Central memory CD8-positive, alpha-beta T cell (primary cell): ENCODE measurements at regions not wholly inside any gene's neighbourhood (a gene's known extent, or its start where the extent isn't known, plus 50 kb on each side); places are given as distances from the start of the nearest gene placed in this dataset.
"Not testable (repeated sequence)": the region's sequence is repeated elsewhere in the genome, so short reads cannot be mapped to it uniquely, and the experiment has no call there.

Source experiments
- ATAC-seq: fragments of 150-1000 bp; cut with Tn5 transposase; replicated peaks from 2 replicates; pipeline ENCODE4 v1.10.0; 2022; ENCODE audit warnings: mild to moderate bottlenecking, moderate FRiP score, moderate number of reproducible peaks; ENCODE audit not compliant: poor library complexity, severe bottlenecking; ENCODE audit errors: extremely low read depth
- DNase-seq, 2 donors: peaks; one replicate each; pipeline ENCODE4 v3.0.0; 2021; ENCODE audit warnings: low spot score in 2 of 2
- H3K27ac Mint-ChIP-seq: one replicate; pipeline ENCODE4 v1.8.0; 2022; ENCODE audit warnings: low read depth, mild to moderate bottlenecking, moderate library complexity, mixed read lengths
- H3K27me3 Mint-ChIP-seq: one replicate; pipeline ENCODE4 v1.8.0; 2022; ENCODE audit warnings: mixed read lengths
- H3K36me3 Mint-ChIP-seq: one replicate; pipeline ENCODE4 v1.8.0; 2022; ENCODE audit warnings: mild to moderate bottlenecking, moderate library complexity, mixed read lengths; ENCODE audit not compliant: insufficient read depth
- H3K4me1 Mint-ChIP-seq: one replicate; pipeline ENCODE4 v1.8.0; 2022; ENCODE audit warnings: mixed read lengths
- H3K4me3 Mint-ChIP-seq: one replicate; pipeline ENCODE4 v1.8.0; 2022; ENCODE audit warnings: mild to moderate bottlenecking, moderate library complexity, mixed read lengths
- H3K9me3 Mint-ChIP-seq: one replicate; pipeline ENCODE4 v1.8.0; 2022; ENCODE audit warnings: mixed read lengths

- no peak for DNase-seq
- Mint-ChIP-seq H3K9me3 (no peaks in the 10 kb centered on the region), H3K36me3 (no peaks in the 10 kb centered on the region), H3K4me1 (no peaks in the 10 kb centered on the region), H3K27ac (no peak overlapping the region), H3K27me3 (peaks cover 15% of the 10 kb centered on the region), H3K4me3 (no peak overlapping the region)
- no peak for ATAC-seq
These were observed 283.1 kb downstream of the HNRNPD start for GRCh38 chr4:82090717-82091116.

- DNase-seq (no peak), ATAC-seq (no peak)
- Mint-ChIP-seq H3K27me3 (peaks cover 30% of the 10 kb centered on the region), H3K4me3 (no peak overlapping the region), H3K4me1 (no peaks in the 10 kb centered on the region), H3K36me3 (no peaks in the 10 kb centered on the region), H3K27ac (no peak overlapping the region), H3K9me3 (no peaks in the 10 kb centered on the region)
These were observed 289.0 kb downstream of the HNRNPD start for GRCh38 chr4:82084747-82085146.

DNA sequence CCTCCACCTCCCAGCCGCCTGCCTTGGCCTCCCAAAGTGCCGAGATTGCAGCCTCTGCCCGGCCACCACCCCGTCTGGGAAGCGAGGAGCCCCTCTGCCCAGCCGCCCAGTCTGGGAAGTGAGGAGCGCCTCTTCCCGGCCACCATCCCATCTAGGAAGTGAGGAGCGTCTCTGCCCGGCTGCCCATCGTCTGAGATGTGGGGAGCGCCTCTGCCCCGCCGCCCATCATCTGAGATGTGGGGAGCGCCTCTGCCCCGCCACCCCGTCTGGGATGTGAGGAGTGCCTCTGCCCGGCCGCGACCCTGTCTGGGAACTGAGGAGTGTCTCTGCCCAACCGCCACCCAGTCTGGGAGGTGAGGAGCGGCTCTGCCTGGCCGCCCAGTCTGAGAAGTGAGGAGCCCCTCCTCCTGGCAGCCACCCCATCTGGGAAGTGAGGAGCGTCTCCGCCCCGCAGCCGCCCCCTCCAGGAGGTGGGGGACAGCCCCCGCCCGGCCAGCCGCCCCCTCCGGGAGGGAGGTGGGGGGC lies 296.3 kb downstream of the HNRNPD start:
- not testable (repeated sequence) for H3K4me3 Mint-ChIP-seq, H3K9me3 Mint-ChIP-seq, H3K36me3 Mint-ChIP-seq, H3K4me1 Mint-ChIP-seq, DNase-seq, ATAC-seq
- Mint-ChIP-seq H3K27ac (peak overlapping the region; percentile 45), H3K27me3 (peaks cover 30% of the 10 kb centered on the region)

GRCh38 chr4:82076809-82077208 lies 297.0 kb downstream of the HNRNPD start:
- Mint-ChIP-seq H3K36me3 (no peaks in the 10 kb centered on the region), H3K9me3 (no peaks in the 10 kb centered on the region), H3K27ac (peak overlapping the region; percentile 45), H3K4me1 (no peaks in the 10 kb centered on the region), H3K4me3 (no peak overlapping the region), H3K27me3 (peaks cover 22% of the 10 kb centered on the region)
- DNase-seq (no peak), ATAC-seq (no peak)

DNA sequence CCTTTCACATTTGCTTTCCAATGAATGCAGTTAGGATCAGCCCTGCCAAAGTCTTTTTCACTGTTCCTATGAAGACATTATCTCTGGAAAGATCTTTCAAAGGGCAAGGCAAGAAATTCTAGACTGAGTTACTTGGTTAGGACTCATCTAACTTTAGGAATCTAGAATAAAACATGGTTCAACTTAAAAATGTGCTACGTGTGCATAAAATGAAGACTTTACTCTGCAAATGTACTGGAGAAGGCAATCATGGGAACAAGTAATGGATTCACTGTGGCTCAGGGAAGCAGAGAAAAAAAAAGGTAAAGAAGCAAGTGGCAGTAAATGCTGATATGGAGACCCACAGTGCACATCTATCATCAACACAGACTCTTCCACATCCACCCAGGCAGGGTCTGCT lies 297.4 kb downstream of the HNRNPD start:
- Mint-ChIP-seq H3K27ac (no peak overlapping the region), H3K4me1 (no peaks in the 10 kb centered on the region), H3K27me3 (peaks cover 18% of the 10 kb centered on the region), H3K9me3 (no peaks in the 10 kb centered on the region), H3K4me3 (no peak overlapping the region), H3K36me3 (no peaks in the 10 kb centered on the region)
- DNase-seq (no peak), ATAC-seq (no peak)

DNA sequence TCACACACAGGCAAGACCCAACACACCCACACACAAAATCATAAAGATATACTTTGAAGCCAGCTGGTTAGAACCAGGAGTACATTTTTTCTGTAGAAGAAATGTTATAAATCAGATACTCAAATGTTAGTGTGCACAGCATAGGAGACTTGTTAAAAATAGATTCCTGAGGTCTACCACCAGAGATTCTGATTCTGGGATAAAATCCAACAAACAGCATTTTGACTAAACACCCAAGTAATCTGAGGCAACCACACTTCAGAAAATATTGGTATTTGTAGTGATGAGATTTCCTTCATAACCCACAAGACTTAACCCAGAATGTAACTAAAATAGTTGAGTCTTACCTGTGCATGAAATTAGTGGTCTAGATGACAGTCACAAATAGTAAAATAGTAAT lies 301.8 kb downstream of the HNRNPD start:
- peaks cover 30% of the 10 kb centered on the region for H3K27me3 Mint-ChIP-seq
- no peak overlapping the region for H3K4me3 Mint-ChIP-seq
- no peak for ATAC-seq
- DNase-seq = no peak
- no peaks in the 10 kb centered on the region for H3K4me1 Mint-ChIP-seq
- H3K36me3 Mint-ChIP-seq = no peaks in the 10 kb centered on the region
- H3K27ac Mint-ChIP-seq = no peak overlapping the region
- no peaks in the 10 kb centered on the region for H3K9me3 Mint-ChIP-seq

- ATAC-seq = no peak
- H3K36me3 Mint-ChIP-seq = no peaks in the 10 kb centered on the region
These were observed 303.7 kb downstream of the HNRNPD start for GRCh38 chr4:82069883-82070638.

DNA sequence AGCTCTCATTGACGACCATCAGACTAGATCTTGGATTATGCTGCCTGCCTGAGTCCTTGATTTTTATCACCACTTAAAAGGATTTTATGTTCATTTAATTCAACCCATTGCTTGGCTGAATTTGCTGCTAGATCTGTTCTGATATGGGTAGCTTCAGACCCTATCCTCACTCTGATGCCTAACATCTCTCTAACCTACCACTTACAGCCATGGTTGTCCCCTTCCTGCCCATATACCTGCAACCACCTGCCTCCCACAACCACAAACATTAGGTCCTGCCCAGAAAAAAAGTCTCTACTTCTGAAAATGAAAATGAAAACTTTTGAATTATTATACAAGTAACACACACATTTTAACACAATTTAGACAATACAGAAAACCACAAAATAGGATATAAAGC lies 310.8 kb downstream of the HNRNPD start:
- Mint-ChIP-seq H3K27ac (no peak overlapping the region), H3K4me1 (no peaks in the 10 kb centered on the region), H3K4me3 (no peak overlapping the region), H3K27me3 (peaks cover 27% of the 10 kb centered on the region), H3K9me3 (no peaks in the 10 kb centered on the region), H3K36me3 (no peaks in the 10 kb centered on the region)
- ATAC-seq = no peak
- no peak for DNase-seq

More at GRCh38 chr4:82069883-82070638, 303.7 kb downstream of the HNRNPD start:
- H3K9me3 Mint-ChIP-seq = no peaks in the 10 kb centered on the region
- H3K4me3 Mint-ChIP-seq = no peak overlapping the region
- H3K27ac Mint-ChIP-seq = no peak overlapping the region
- no peak for DNase-seq
- H3K27me3 Mint-ChIP-seq = peaks cover 42% of the 10 kb centered on the region
- H3K4me1 Mint-ChIP-seq = no peaks in the 10 kb centered on the region

- Mint-ChIP-seq H3K36me3 (no peaks in the 10 kb centered on the region), H3K4me3 (no peak overlapping the region), H3K27ac (no peak overlapping the region), H3K9me3 (no peaks in the 10 kb centered on the region), H3K4me1 (no peaks in the 10 kb centered on the region), H3K27me3 (peaks cover 32% of the 10 kb centered on the region)
- DNase-seq (no peak), ATAC-seq (no peak)
These were observed 315.7 kb downstream of the HNRNPD start for GRCh38 chr4:82057990-82058544.

DNA sequence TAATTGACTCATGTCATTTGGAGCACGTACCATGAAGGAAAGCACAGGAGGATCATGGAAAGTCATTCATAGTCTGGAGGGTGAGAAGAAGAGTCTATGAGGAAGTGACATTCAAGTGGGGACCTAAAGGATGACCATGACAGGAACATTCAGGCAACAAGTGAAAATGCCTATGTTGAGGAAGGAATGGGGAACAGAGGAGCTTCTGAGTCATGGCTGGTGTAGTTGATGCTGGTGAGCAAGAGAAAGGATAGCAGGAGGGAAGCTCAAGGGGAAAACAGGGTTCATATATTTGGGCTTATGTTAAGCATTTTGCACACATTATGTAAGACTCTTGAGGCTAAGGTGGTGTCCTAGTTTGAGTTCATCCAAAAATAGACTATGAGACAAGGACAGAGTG lies 318.6 kb downstream of the HNRNPD start:
- no peak for ATAC-seq
- Mint-ChIP-seq H3K4me3 (no peak overlapping the region), H3K36me3 (no peaks in the 10 kb centered on the region), H3K27ac (no peak overlapping the region), H3K27me3 (peaks cover 61% of the 10 kb centered on the region), H3K9me3 (no peaks in the 10 kb centered on the region), H3K4me1 (no peaks in the 10 kb centered on the region)
- no peak for DNase-seq

GRCh38 chr4:82053396-82053795 lies 320.4 kb downstream of the HNRNPD start:
- Mint-ChIP-seq H3K27ac (no peak overlapping the region), H3K4me1 (no peaks in the 10 kb centered on the region), H3K4me3 (no peak overlapping the region), H3K27me3 (peaks cover 65% of the 10 kb centered on the region), H3K9me3 (no peaks in the 10 kb centered on the region), H3K36me3 (no peaks in the 10 kb centered on the region)
- no peak for DNase-seq
- no peak for ATAC-seq

DNA sequence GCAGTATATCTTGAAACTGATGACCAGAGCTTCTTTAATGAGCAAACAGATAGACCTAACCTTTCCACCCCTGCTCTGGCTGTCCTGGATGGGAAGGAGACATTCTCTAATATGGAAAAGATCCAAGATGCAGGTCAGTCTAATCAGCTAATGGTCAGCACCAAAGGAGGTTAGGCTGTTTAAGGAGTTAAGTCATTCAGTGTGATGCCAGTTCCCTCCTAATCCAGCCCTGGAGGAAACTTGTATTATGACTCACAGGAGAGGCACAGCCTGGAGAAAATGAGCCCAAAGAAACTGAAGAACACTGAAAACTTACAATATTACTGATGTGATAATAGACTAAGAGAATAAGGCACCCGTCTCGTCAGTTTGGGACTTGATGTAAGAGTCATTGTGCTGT lies 323.0 kb downstream of the HNRNPD start:
- H3K9me3 Mint-ChIP-seq = no peaks in the 10 kb centered on the region
- no peak overlapping the region for H3K27ac Mint-ChIP-seq
- no peaks in the 10 kb centered on the region for H3K36me3 Mint-ChIP-seq
- no peak for ATAC-seq
- no peak for DNase-seq
- no peaks in the 10 kb centered on the region for H3K4me1 Mint-ChIP-seq
- peaks cover 70% of the 10 kb centered on the region for H3K27me3 Mint-ChIP-seq
- no peak overlapping the region for H3K4me3 Mint-ChIP-seq

GRCh38 chr4:82049294-82049693 lies 324.5 kb downstream of the HNRNPD start:
- Mint-ChIP-seq H3K27me3 (peaks cover 67% of the 10 kb centered on the region), H3K9me3 (no peaks in the 10 kb centered on the region), H3K4me3 (no peak overlapping the region), H3K36me3 (no peaks in the 10 kb centered on the region), H3K4me1 (no peaks in the 10 kb centered on the region), H3K27ac (no peak overlapping the region)
- DNase-seq (no peak), ATAC-seq (no peak)
